ENCODE measurements at regions not wholly inside any gene's neighbourhood (a gene's known extent, or its start where the extent isn't known, plus 50 kb on each side); places are given as distances from the start of the nearest gene placed in this dataset.

GRCh38 chr16:73319261-73319660 lies 271.3 kb upstream of the ZFHX3 start (continued):
- no peak for TF ChIP-seq ZNF274 (IDR thresholded peaks at IDR 0.05; ENCODE audit: borderline replicate concordance, extremely low read depth, low read length)

Measured in H1 (cell line).